ENCODE measurements at regions not wholly inside any gene's neighbourhood (a gene's known extent, or its start where the extent isn't known, plus 50 kb on each side); places are given as distances from the start of the nearest gene placed in this dataset.

DNA sequence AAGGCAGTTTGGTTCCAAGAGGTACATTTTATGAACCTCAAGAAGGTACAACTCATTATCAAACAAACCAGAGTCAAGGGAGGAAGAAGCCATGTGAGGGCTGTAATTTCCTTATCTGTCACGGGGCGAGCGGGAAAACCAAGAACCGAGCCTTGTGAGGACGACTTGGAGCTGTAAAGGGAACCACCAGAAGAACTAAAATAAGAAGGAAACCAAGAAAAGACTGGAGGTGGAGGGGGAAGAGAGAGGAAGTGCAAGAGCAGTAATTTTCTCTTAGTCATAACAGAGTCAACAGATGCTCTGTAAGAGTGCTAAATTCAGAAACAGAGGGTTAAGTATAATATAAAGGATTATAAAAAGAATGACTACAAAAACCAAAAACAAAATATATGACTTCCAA, 127.1 kb downstream of the DIRAS2 start:
- H2AFZ ChIP-seq (ENCODE audit: low read depth, low read length, poor library complexity, severe bottlenecking), result no peak overlapping the region
- intact Hi-C loops (cut with micrococcal nuclease), result no loop called here
- ChIA-PET CTCF (no interaction called here), RAD21 (ENCODE audit: low non-redundant PET in 1 of 2, low total read pairs in 2 of 2, uncharacterized antibody in 2 of 2, unreplicated experiment in 2 of 2) (no interaction called here), POLR2A (no interaction called here)
- no peak for DNase-seq (ENCODE audit: low read depth, low spot score)
- no peaks in the 10 kb centered on the region; the same call in 1 of the 2 replicates for H3K27me3 ChIP-seq (ENCODE audit: insufficient read depth, low read length)
- TF ChIP-seq POLR2A (IDR thresholded peaks at IDR 0.05; ENCODE audit: borderline replicate concordance, extremely low read depth, insufficient read depth, insufficient read length) (no peak), ZFX (IDR thresholded peaks at IDR 0.05) (no peak), SP1 (IDR thresholded peaks at IDR 0.05; ENCODE audit: low read depth) (no peak), RAD21 (IDR thresholded peaks at IDR 0.05; ENCODE audit: low read depth) (no peak), ELF1 (IDR thresholded peaks at IDR 0.05; ENCODE audit: borderline replicate concordance, low read depth) (no peak), EZH2phosphoT487 (IDR thresholded peaks at IDR 0.05; ENCODE audit: borderline replicate concordance) (no peak), JUND (IDR thresholded peaks at IDR 0.05) (no peak), REST (IDR thresholded peaks at IDR 0.05; ENCODE audit: low read depth) (no peak), POLR2AphosphoS5 (IDR thresholded peaks at IDR 0.05; ENCODE audit: low read depth, low read length) (no peak)
- TF ChIP-seq, protein P1, sequence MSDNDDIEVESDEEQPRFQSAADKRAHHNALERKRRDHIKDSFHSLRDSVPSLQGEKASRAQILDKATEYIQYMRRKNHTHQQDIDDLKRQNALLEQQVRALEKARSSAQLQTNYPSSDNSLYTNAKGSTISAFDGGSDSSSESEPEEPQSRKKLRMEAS (IDR thresholded peaks at IDR 0.05), result no peak
- no peaks in the 10 kb centered on the region for H3K9me2 ChIP-seq (ENCODE audit: insufficient read depth)
- H3K27ac ChIP-seq (ENCODE audit: low read depth, low read length), result no peak overlapping the region
- H3K79me2 ChIP-seq (ENCODE audit: insufficient read depth, low read length), result no peaks in the 10 kb centered on the region
- no peaks in the 10 kb centered on the region for H3K9me3 ChIP-seq (ENCODE audit: control insufficient read depth in 1 of 2, insufficient read depth in 1 of 2, low read depth in 1 of 2, low read length in 2 of 2)
- H3K4me1 ChIP-seq (ENCODE audit: control insufficient read depth in 1 of 2, insufficient read depth in 2 of 2, low read length in 2 of 2), result peaks cover 0 to 11% of the 10 kb centered on the region in 2 experiments; a peak in 1 of 4 replicates
- no peaks in the 10 kb centered on the region for H3K36me3 ChIP-seq (ENCODE audit: control insufficient read depth in 1 of 2, insufficient read depth in 2 of 2, low read length in 2 of 2)
- H4K20me1 ChIP-seq (ENCODE audit: insufficient read depth), result no peaks in the 10 kb centered on the region
- no peak overlapping the region for H3K4me3 ChIP-seq (replicated peaks in 1 of 2; ENCODE audit: low read depth in 1 of 2, low read length in 2 of 2)
- no peak overlapping the region for H3K4me2 ChIP-seq (ENCODE audit: low read length)
- no peak for ATAC-seq
- no TSS peak for BruUV-seq (replicated peaks)
- no peak overlapping the region for H3K9ac ChIP-seq (ENCODE audit: low read length)
